Colonic mucosa (tissue), 4 donors: ENCODE measurements at regions not wholly inside any gene's neighbourhood (a gene's known extent, or its start where the extent isn't known, plus 50 kb on each side); places are given as distances from the start of the nearest gene placed in this dataset.

ENCODE experiments used
- DNase-seq: peaks from one replicate; pipeline ENCODE4 v3.0.0-alpha.2; 2020
- H3K27ac ChIP-seq: fragments of 200-600 bp; one replicate; pipeline ENCODE4 v1.8.0; 2021
- H3K27me3 ChIP-seq: fragments of 200-600 bp; one replicate; pipeline ENCODE4 v1.8.0; 2021
- H3K36me3 ChIP-seq: fragments of 200-600 bp; one replicate; pipeline ENCODE4 v1.8.0; 2021
- H3K4me1 ChIP-seq: fragments of 200-600 bp; one replicate; pipeline ENCODE4 v1.8.0; 2021; ENCODE audit warnings: mild to moderate bottlenecking
- H3K4me3 ChIP-seq: fragments of 200-600 bp; one replicate; pipeline ENCODE4 v1.8.0; 2021
- H3K9ac ChIP-seq, 2 donors: one replicate each; pipeline ENCODE4 v1.7.0; 2013; ENCODE audit warnings: control low read depth in 2 of 2, low read depth in 2 of 2, low read length in 2 of 2
- H3K9me3 ChIP-seq: fragments of 200-600 bp; one replicate; pipeline ENCODE4 v1.8.0; 2021
- CTCF ChIP-seq: fragments of 200-600 bp; IDR thresholded peaks from one replicate; pipeline ENCODE4 v1.8.0; 2022; ENCODE audit warnings: antibody characterized with exemption, mild to moderate bottlenecking
- intact Hi-C: fragments of 100-400 bp; cut with DNase I; formaldehyde crosslinking; loops from one replicate; pipeline ENCODE4 v1.14.1; 2022
- donor health status: healthy.
- donor health status: DM: no; HTN: no; CAD: no.
- donor health status: DM: no; HTN: no; CAD: no.

GRCh38 chr5:40277161-40277906 is 402.4 kb upstream of the PTGER4 start:
- Histone ChIP-seq H3K36me3 (no peaks in the 10 kb centered on the region), H3K9ac (no peak overlapping the region), H3K27ac (no peak overlapping the region), H3K4me3 (no peak overlapping the region), H3K9me3 (no peaks in the 10 kb centered on the region), H3K4me1 (no peaks in the 10 kb centered on the region), H3K27me3 (no peaks in the 10 kb centered on the region)
- TF ChIP-seq CTCF: no peak
- DNase-seq: no peak
- intact Hi-C loops: no loop called here

GRCh38 chr5:40276426-40277102 is 403.2 kb upstream of the PTGER4 start:
- Histone ChIP-seq H3K9me3 (no peaks in the 10 kb centered on the region), H3K4me1 (no peaks in the 10 kb centered on the region), H3K27me3 (no peaks in the 10 kb centered on the region), H3K9ac (no peak overlapping the region), H3K4me3 (no peak overlapping the region), H3K27ac (no peak overlapping the region), H3K36me3 (no peaks in the 10 kb centered on the region)
- no peak for DNase-seq
- no peak for TF ChIP-seq CTCF
- intact Hi-C loops: no loop called here

- Histone ChIP-seq H3K4me1 (no peaks in the 10 kb centered on the region), H3K27ac (no peak overlapping the region), H3K4me3 (no peak overlapping the region), H3K9me3 (no peaks in the 10 kb centered on the region), H3K9ac (no peak overlapping the region), H3K36me3 (no peaks in the 10 kb centered on the region), H3K27me3 (no peaks in the 10 kb centered on the region)
- TF ChIP-seq CTCF: no peak
- DNase-seq: no peak
- intact Hi-C loops: no loop called here
Observed at GRCh38 chr5:40274568-40274967, 405.1 kb upstream of the PTGER4 start.

GRCh38 chr5:40273936-40274335 is 405.8 kb upstream of the PTGER4 start:
- intact Hi-C loops: no loop called here
- no peak for TF ChIP-seq CTCF

GRCh38 chr5:40271476-40271875 is 408.2 kb upstream of the PTGER4 start:
- intact Hi-C loops: no loop called here
- no peak overlapping the region for H3K27ac ChIP-seq
- H3K36me3 ChIP-seq: no peaks in the 10 kb centered on the region
- no peaks in the 10 kb centered on the region for H3K9me3 ChIP-seq
- H3K9ac ChIP-seq: no peak overlapping the region
- no peaks in the 10 kb centered on the region for H3K27me3 ChIP-seq
- DNase-seq: no peak
- no peak for TF ChIP-seq CTCF
- H3K4me3 ChIP-seq: no peak overlapping the region
- H3K4me1 ChIP-seq: no peaks in the 10 kb centered on the region

More at GRCh38 chr5:40273936-40274335, 405.8 kb upstream of the PTGER4 start:
- Histone ChIP-seq H3K27me3 (no peaks in the 10 kb centered on the region), H3K4me1 (no peaks in the 10 kb centered on the region), H3K4me3 (no peak overlapping the region), H3K9me3 (no peaks in the 10 kb centered on the region), H3K36me3 (no peaks in the 10 kb centered on the region), H3K27ac (no peak overlapping the region), H3K9ac (no peak overlapping the region)
- DNase-seq: no peak
